Hepatocyte (in vitro differentiated cells): ENCODE measurements at regions not wholly inside any gene's neighbourhood (a gene's known extent, or its start where the extent isn't known, plus 50 kb on each side); places are given as distances from the start of the nearest gene placed in this dataset.

Experiments
- CTCF ChIP-seq: fragments of 200-600 bp; sonication (generic); IDR thresholded peaks from 2 replicates; pipeline ENCODE4 v1.5.1; 2016; ENCODE audit warnings: antibody characterized with exemption, mild to moderate bottlenecking; ENCODE audit not compliant: poor library complexity
- EZH2 ChIP-seq: fragments of 200-600 bp; sonication (generic); IDR thresholded peaks from 2 replicates; pipeline ENCODE4 v1.6.1; 2016; ENCODE audit warnings: antibody characterized with exemption, mild to moderate bottlenecking, borderline replicate concordance
- EZH2phosphoT487 ChIP-seq: fragments of 200-600 bp; sonication (generic); IDR thresholded peaks from one replicate; pipeline ENCODE4 v1.6.1; 2018; ENCODE audit warnings: antibody characterized with exemption, mild to moderate bottlenecking, low read depth, moderate library complexity; ENCODE audit not compliant: unreplicated experiment, severe bottlenecking

GRCh38 chr13:24564881-24565280 is 52.3 kb upstream of the PARP4 start:
- TF ChIP-seq CTCF (no peak), EZH2 (no peak), EZH2phosphoT487 (no peak)
